ENCODE measurements at regions not wholly inside any gene's neighbourhood (a gene's known extent, or its start where the extent isn't known, plus 50 kb on each side); places are given as distances from the start of the nearest gene placed in this dataset.

DNA sequence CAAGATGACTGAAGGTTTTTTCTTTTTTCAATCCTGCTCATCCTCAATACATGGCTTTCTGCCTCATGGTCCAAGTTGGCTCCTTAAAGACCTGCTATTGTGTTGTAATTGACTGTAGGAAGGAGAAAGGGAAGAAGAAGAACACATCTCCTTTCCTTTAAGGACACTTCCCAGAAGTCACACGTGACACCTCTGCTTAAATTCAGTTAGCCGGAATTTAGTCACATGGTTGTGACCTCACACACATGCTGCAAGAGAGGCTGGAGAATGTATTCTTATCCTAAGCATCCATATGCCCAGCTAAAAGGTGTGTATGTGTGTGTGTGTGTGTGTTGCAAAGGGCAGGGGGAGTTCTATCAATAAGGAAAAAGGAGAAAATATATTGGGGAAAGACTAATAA, 185.8 kb upstream of the IL12A start:
- TF ChIP-seq POLR2A (IDR thresholded peaks at IDR 0.05; ENCODE audit: low read length) (no peak), GATA1 (IDR thresholded peaks at IDR 0.05; ENCODE audit: low read depth, low read length) (no peak)

Data from erythroblast (primary cell).